KMS-11 (cell line): ENCODE measurements at regions not wholly inside any gene's neighbourhood (a gene's known extent, or its start where the extent isn't known, plus 50 kb on each side); places are given as distances from the start of the nearest gene placed in this dataset.

Source experiments
- H2AFZ ChIP-seq: fragments of 200-600 bp; sonication (generic); 2 replicates; pipeline ENCODE4 v1.6.1; 2016; ENCODE audit warnings: antibody characterized with exemption, mixed run types, low read depth
- H3K27ac ChIP-seq: fragments of 200-600 bp; sonication (generic); 2 replicates; pipeline ENCODE4 v1.6.1; 2016; ENCODE audit warnings: mild to moderate bottlenecking, mixed run types
- H3K27me3 ChIP-seq: fragments of 200-600 bp; sonication (generic); 2 replicates; pipeline ENCODE4 v1.6.1; 2017; ENCODE audit warnings: mild to moderate bottlenecking, low read depth, mixed run types, moderate library complexity; ENCODE audit not compliant: insufficient read depth
- H3K36me3 ChIP-seq: fragments of 200-600 bp; sonication (generic); 2 replicates; pipeline ENCODE4 v1.6.1; 2017; ENCODE audit warnings: mild to moderate bottlenecking, mixed run types; ENCODE audit not compliant: insufficient read depth
- H3K4me1 ChIP-seq: fragments of 200-600 bp; sonication (generic); 2 replicates; pipeline ENCODE4 v1.6.1; 2016; ENCODE audit warnings: mild to moderate bottlenecking, low read depth, mixed run types; ENCODE audit not compliant: poor library complexity, severe bottlenecking
- H3K4me2 ChIP-seq: fragments of 200-600 bp; sonication (generic); 2 replicates; pipeline ENCODE4 v1.7.0; 2016; ENCODE audit warnings: mild to moderate bottlenecking, mixed run types
- H3K4me3 ChIP-seq: fragments of 200-600 bp; sonication (generic); IDR thresholded peaks from 2 replicates; pipeline ENCODE4 v1.6.1; 2017; ENCODE audit warnings: low read depth, low read length, mixed read lengths; ENCODE audit not compliant: insufficient read depth
- H3K79me2 ChIP-seq: fragments of 200-600 bp; sonication (generic); 2 replicates; pipeline ENCODE4 v1.6.1; 2016; ENCODE audit warnings: low read depth, mixed run types; ENCODE audit not compliant: insufficient read depth
- H3K9ac ChIP-seq: fragments of 200-600 bp; sonication (generic); 2 replicates; pipeline ENCODE4 v1.6.1; 2016; ENCODE audit warnings: mild to moderate bottlenecking, mixed run types
- H4K20me1 ChIP-seq: fragments of 200-600 bp; sonication (generic); 2 replicates; pipeline ENCODE4 v1.6.1; 2016; ENCODE audit warnings: mild to moderate bottlenecking, mixed run types; ENCODE audit not compliant: insufficient read depth
- CTCF ChIP-seq: fragments of 200-600 bp; sonication (generic); conservative IDR thresholded peaks from 2 replicates; pipeline ENCODE4 v1.6.1; 2017; ENCODE audit warnings: low read depth, mild to moderate bottlenecking, antibody characterized with exemption, low read length, moderate library complexity, mixed read lengths

GRCh38 chr6:139756381-139756780 lies 381.9 kb upstream of the CITED2 start:
- H3K4me1 ChIP-seq: no peaks in the 10 kb centered on the region
- H3K36me3 ChIP-seq: no peaks in the 10 kb centered on the region
- no peak for TF ChIP-seq CTCF
- no peaks in the 10 kb centered on the region for H3K27me3 ChIP-seq
- H3K4me2 ChIP-seq: no peak overlapping the region
- H4K20me1 ChIP-seq: no peaks in the 10 kb centered on the region
- no peak overlapping the region for H3K4me3 ChIP-seq
- no peak overlapping the region for H2AFZ ChIP-seq
- no peak overlapping the region for H3K27ac ChIP-seq
- no peaks in the 10 kb centered on the region for H3K79me2 ChIP-seq
- H3K9ac ChIP-seq: no peak overlapping the region

DNA sequence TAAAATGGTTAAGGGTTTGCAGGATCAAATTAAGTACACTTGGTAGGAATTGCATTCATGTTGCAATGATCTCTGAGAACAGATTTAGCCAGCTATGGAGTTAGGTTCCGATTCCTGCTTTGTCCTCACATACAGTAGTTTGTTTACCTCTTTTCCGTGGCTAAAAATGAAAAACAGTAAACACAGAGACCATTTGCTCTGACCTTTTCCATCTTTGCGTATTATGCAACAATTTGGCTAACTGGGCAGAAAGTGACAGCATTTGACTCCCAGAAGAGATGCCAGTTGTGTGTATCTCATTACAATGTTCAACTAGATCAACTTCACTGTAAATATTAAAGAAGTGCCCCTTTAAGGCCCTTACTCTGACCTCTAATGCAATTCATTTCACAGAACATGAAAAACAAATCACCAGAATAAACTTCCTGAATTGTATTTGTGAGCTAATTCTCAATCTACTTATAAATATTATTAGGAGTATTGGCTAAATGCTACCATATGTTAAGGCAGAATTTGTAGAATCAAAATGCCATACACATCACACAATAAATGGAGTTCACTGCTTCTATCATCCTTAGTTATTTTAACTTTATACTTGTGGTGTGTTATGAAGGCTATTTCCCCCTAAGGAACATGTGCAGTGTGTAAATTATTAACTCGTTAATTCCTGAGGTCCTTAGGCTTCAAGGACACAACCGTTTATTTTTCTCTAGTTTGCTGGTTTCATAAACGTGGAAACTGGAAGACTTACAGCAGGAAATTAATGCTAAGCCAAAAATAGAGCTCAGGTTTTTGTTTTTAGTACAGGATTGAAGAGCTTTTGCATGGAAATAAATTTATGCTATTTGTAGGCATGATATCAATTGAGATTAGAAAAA lies 380.7 kb upstream of the CITED2 start:
- TF ChIP-seq CTCF: no peak
- Histone ChIP-seq H3K36me3 (no peaks in the 10 kb centered on the region), H3K4me2 (no peak overlapping the region), H3K79me2 (no peaks in the 10 kb centered on the region), H3K27ac (no peak overlapping the region), H3K27me3 (no peaks in the 10 kb centered on the region), H2AFZ (no peak overlapping the region), H4K20me1 (no peaks in the 10 kb centered on the region), H3K9ac (no peak overlapping the region), H3K4me1 (no peaks in the 10 kb centered on the region), H3K4me3 (no peak overlapping the region)

- Histone ChIP-seq H3K4me2 (no peak overlapping the region), H3K9ac (no peak overlapping the region), H3K4me1 (no peaks in the 10 kb centered on the region), H2AFZ (no peak overlapping the region), H3K27me3 (no peaks in the 10 kb centered on the region), H3K4me3 (no peak overlapping the region), H4K20me1 (no peaks in the 10 kb centered on the region), H3K27ac (no peak overlapping the region), H3K36me3 (no peaks in the 10 kb centered on the region), H3K79me2 (no peaks in the 10 kb centered on the region)
- no peak for TF ChIP-seq CTCF
Measured at GRCh38 chr6:139753198-139753861, 378.9 kb upstream of the CITED2 start.

GRCh38 chr6:139752086-139752485 lies 377.6 kb upstream of the CITED2 start:
- Histone ChIP-seq H4K20me1 (no peaks in the 10 kb centered on the region), H3K27ac (no peak overlapping the region), H3K9ac (no peak overlapping the region), H3K4me1 (no peaks in the 10 kb centered on the region), H3K27me3 (no peaks in the 10 kb centered on the region), H2AFZ (no peak overlapping the region), H3K4me3 (no peak overlapping the region), H3K4me2 (no peak overlapping the region), H3K79me2 (no peaks in the 10 kb centered on the region), H3K36me3 (no peaks in the 10 kb centered on the region)
- TF ChIP-seq CTCF: no peak
